SU-DHL-6 (cell line): ENCODE measurements at regions not wholly inside any gene's neighbourhood (a gene's known extent, or its start where the extent isn't known, plus 50 kb on each side); places are given as distances from the start of the nearest gene placed in this dataset.

Experiments used
- CTCF ChIP-seq: fragments of 200-600 bp; sonication (generic); IDR thresholded peaks from one replicate; pipeline ENCODE4 v1.5.1; 2017; ENCODE audit warnings: antibody characterized with exemption, mild to moderate bottlenecking, low read length, moderate library complexity; ENCODE audit not compliant: insufficient read depth, poor library complexity, severe bottlenecking
- EZH2phosphoT487 ChIP-seq: fragments of 200-600 bp; sonication (generic), shearing (Covaris generic); conservative IDR thresholded peaks from 2 replicates; pipeline ENCODE4 v1.6.1; 2018; ENCODE audit warnings: mild to moderate bottlenecking, antibody characterized with exemption, low read length, moderate library complexity, mixed read lengths

- no peak for TF ChIP-seq CTCF
- TF ChIP-seq EZH2phosphoT487, result no peak
These were observed 311.4 kb downstream of the TFAP2C start for GRCh38 chr20:56940466-56940865.
